HG03558 (cell line): ENCODE measurements at regions not wholly inside any gene's neighbourhood (a gene's known extent, or its start where the extent isn't known, plus 50 kb on each side); places are given as distances from the start of the nearest gene placed in this dataset.

ENCODE experiments used
- ATAC-seq: cut with Tn5 transposase; IDR thresholded peaks from one replicate; pipeline ENCODE4 v1.9.1; 2021; ENCODE audit warnings: moderate number of reproducible peaks; ENCODE audit not compliant: unreplicated experiment; ENCODE audit errors: extremely low read depth

GRCh38 chr6:12575961-12576360 lies 140.6 kb upstream of the PHACTR1 start:
- no peak for ATAC-seq

- no peak for ATAC-seq
Observed at GRCh38 chr6:12576389-12576788, 140.2 kb upstream of the PHACTR1 start.

DNA sequence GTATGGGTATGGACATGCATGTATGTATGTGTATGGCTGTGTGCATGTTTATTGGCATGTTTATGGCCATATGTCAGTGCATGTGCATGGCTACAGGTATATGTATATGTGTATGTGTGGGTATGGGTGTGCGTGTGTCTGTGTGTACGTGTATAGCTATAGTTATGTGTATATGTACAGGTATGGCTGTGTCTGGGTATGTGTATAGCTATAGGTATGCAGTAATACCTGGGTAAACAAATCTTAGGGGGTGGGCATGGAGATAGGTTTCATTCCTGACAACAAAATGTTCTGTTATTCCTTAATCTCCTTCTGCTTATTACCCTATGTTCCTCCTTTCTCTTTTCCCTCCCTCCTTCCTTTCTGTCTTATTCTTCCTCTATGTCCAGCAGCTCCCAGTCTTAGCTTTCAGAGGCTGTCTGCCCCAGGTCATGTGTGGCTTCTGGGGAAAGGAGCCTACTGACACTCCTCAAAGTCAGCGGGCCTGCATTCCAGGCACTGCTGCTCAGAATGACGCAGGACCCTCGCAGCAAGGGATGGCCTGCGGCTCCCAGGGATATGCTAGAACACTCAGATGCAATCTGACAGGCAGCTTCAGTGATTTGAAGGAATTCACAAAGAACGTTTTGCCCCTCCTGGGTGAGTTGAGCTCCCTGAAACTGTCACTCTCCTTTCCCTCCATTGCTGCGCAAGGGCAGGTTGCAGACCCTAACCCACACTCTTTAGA lies 139.3 kb upstream of the PHACTR1 start:
- ATAC-seq = no peak

DNA sequence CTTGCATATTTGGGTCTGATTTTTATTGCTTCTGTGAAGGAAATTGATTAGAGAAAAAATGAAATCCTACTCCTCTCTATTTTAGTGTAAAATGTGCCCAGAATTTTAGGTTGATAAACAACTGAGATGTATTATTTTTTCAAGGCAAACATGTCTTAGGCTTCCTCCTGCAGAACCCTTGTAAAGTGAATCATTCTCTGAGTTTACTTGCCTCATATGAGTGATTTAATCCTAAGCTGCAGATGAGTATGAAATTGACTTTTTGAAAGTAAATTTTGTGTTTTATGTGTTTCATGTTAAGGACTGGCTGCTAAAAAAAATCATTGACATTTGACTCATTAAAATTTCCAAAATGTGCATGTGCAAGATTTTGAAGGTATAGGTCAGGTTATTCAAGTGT lies 138.5 kb upstream of the PHACTR1 start:
- no peak for ATAC-seq

- ATAC-seq = no peak
Observed at GRCh38 chr6:12578751-12579150, 137.8 kb upstream of the PHACTR1 start.

DNA sequence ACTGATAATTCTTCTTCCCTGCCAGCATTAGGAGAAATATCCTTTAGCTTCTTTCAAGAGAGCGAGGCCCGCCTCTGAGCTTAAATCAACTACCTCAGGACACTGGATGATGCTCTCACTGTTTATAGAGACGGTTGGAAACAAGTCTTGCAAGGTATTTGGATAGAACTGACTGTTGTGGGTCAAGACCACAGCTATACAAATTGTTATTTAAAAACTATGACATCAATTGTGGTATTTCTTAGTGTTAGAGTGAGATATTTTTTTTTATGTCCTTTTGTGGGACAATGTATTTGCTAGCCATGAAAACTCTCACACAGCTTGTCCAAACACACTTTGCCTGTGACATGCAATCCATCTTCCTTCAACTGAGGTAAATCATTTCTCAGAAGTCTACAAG lies 136.3 kb upstream of the PHACTR1 start:
- no peak for ATAC-seq

DNA sequence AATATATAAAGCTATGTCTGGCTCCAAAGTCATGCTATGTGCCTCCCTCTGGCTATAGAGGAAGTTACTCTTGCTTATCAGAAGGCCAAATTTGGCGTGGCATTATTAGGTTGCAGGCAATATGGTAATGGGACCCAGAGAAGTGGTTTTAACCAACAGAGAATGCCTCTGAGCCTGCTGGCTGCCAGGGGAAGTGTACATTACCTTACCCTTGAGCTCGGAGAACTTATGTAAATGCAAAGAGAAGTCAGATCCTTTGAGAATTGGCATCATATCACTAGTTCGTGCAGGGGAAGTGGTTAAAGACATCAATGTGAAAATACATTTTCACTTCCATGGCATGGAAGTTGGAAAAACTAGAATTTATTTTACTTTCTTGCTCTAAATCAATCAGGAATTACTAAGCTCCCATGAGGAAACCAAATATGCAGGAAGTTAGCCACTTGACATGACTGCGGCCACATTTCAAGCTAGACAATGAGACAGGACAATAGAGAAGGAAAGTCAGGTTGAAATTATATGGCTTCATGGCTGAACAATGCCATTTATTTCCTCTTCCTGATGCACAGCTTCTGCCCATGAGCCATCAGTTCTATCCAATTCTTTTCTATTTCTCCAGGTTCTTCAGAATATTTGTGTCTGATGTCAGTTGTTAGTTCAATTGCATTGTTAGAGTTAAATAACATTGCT lies 134.0 kb upstream of the PHACTR1 start:
- ATAC-seq = no peak

- ATAC-seq = no peak
Observed at GRCh38 chr6:12584631-12585405, 131.7 kb upstream of the PHACTR1 start.

- ATAC-seq = no peak
Observed at GRCh38 chr6:12585497-12585958, 131.0 kb upstream of the PHACTR1 start.

GRCh38 chr6:12586721-12587480 lies 129.7 kb upstream of the PHACTR1 start:
- no peak for ATAC-seq

DNA sequence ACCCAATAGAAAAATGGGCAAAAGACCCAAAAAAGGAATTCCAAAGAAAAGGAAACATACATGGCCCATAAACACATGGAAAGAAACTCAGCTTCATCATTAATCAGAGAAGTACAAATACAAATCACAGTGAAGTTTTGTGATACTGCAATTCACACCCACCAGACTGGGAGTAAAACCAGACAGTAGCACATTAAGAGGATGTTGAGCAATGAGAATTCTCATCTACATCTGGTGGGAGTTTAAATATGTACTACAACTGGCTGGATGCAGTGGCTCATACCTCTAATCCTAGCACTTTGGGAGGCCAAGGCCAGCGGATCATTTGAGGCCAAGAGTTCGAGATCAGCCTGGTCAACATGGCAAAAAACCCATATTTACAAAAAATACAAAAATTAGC lies 125.7 kb upstream of the PHACTR1 start:
- no peak for ATAC-seq

DNA sequence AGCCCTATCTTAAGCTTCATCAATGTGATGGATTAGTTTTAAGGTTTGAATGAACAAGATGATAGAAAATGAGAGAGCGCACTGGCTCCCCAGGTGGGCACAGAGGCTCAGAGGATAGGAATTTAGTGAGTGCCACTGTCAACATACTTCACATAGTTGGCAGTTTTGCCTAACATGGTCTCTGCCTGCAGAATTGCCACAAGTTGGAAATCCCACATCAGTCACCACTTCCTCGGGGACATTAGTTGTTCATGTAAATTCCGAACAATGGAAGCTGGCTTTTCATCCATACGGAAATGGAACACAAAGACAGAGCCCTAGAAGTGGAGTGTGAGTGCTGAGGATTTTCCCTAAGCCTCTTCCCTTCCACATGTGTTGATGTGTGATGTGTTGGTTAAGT lies 123.9 kb upstream of the PHACTR1 start:
- no peak for ATAC-seq

- no peak for ATAC-seq
Observed at GRCh38 chr6:12593771-12594529, 122.6 kb upstream of the PHACTR1 start.

GRCh38 chr6:12594530-12594893 lies 122.1 kb upstream of the PHACTR1 start:
- no peak for ATAC-seq

GRCh38 chr6:12595161-12595811 lies 121.3 kb upstream of the PHACTR1 start:
- ATAC-seq = no peak

DNA sequence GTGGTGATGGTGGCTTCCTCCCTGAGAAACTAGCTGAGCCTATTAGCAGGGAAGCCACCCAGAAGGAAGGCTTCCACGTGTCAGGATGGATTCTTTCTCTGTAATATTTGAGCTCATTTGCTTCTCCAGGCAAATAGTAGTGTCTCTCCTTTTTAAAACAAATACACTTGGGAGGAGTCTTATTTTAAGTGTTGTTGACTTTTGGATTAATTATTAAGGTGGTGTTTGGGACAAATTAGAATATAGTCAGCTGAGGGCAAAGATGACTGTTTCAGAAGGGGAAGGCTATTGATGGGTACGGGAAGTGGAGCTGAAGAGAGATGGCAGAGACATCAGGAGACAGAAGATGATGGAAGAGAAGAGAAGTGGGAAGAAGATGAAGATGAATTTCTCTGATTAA lies 119.8 kb upstream of the PHACTR1 start:
- no peak for ATAC-seq

DNA sequence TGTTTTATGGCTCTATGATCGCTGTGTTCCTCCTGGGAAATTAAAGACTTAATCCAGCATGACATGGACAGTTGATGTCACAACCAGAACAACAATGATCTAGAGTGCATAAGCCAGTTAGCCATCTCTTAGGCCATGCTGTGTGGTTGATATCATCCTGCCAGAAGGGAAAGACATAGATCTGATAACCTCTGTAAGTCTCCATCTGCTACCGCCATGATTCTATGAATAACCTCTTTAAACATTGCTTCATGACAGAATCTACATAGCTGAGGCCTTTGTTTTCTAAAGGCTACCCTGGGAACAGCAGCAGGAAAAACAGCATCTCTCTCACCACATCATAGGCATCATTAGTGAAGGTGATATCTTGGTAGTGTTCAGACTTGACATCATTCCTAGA lies 117.6 kb upstream of the PHACTR1 start:
- ATAC-seq = no peak

DNA sequence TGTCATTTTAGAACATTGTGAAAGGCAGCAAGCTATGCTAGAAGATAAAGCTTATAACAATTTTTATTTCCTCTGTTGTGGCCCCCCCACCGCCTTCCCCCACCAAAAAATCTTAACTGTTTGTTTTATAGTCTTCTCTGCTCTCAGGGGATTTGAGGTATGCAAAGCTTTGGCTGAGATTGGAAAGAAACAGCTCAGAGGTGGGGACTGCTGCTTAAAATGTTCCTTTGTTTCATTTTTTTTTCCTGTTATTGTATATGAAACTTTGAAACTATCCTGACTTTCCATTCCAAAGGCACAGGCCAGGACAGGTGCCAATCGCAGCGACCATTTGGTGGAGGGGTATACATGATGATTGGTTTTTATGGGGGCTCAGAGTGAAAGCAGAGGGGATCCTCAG lies 114.7 kb upstream of the PHACTR1 start:
- no peak for ATAC-seq

DNA sequence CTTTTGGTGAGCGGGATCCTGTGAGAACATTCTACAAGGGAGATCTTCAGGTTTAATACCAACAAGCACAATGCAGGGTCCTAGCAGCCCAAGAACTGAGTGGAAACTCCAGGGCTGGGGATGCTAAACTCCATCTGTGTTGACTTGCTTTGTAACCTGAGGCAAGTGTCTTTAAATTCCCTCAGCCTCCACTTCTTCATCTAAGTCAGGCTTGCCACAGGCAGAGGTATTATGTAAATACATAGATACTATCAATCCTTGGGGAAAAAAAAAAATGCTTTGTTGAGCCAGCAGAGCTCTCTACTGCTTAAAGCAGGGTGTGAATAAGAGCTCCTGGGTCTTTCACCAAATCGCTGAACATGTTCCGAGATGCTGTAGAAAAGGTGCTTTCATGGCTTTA lies 114.2 kb upstream of the PHACTR1 start:
- ATAC-seq = no peak
